HEK293T (cell line): ENCODE measurements at regions not wholly inside any gene's neighbourhood (a gene's known extent, or its start where the extent isn't known, plus 50 kb on each side); places are given as distances from the start of the nearest gene placed in this dataset.

Experiments used
- CTCF ChIA-PET: fragments of 350-600 bp; formaldehyde crosslinking; extraction: SDS; loops from one replicate; lab custom pipeline; 2021; ENCODE audit warnings: antibody characterized with exemption, inconsistent platforms; lab: Yijun Ruan, JAX
- POLR2A ChIA-PET: fragments of 350-600 bp; formaldehyde crosslinking; extraction: SDS; loops from one replicate; lab custom pipeline; 2020; ENCODE audit warnings: antibody characterized with exemption, inconsistent platforms; lab: Yijun Ruan, JAX
- DNase-seq: peaks from one replicate; pipeline ENCODE4 v3.0.0; 2012; ENCODE audit warnings: mixed read lengths; ENCODE audit errors: extremely low spot score
- ARNT ChIP-seq: fragments of 450-650 bp; IDR thresholded peaks from 2 replicates; pipeline ENCODE4 v1.6.1; 2017; ENCODE audit warnings: mild to moderate bottlenecking
- BHLHE40 ChIP-seq: fragments of 450-650 bp; IDR thresholded peaks from 2 replicates; pipeline ENCODE4 v1.6.1; 2016; ENCODE audit warnings: mild to moderate bottlenecking, moderate library complexity, borderline replicate concordance
- CTBP1 ChIP-seq: fragments of 450-650 bp; IDR thresholded peaks from 2 replicates; pipeline ENCODE4 v1.6.1; 2016; ENCODE audit warnings: borderline replicate concordance
- ELF4 ChIP-seq: fragments of 450-650 bp; IDR thresholded peaks from 2 replicates; pipeline ENCODE4 v1.6.1; 2017; ENCODE audit warnings: antibody characterized with exemption
- FOXA1 ChIP-seq: fragments of 450-650 bp; IDR thresholded peaks from 2 replicates; pipeline ENCODE4 v1.6.1; 2016; ENCODE audit warnings: mild to moderate bottlenecking
- FOXK2 ChIP-seq: fragments of 450-650 bp; IDR thresholded peaks from 2 replicates; pipeline ENCODE4 v1.6.1; 2016; ENCODE audit warnings: mild to moderate bottlenecking
- FOXM1 ChIP-seq: fragments of 450-650 bp; IDR thresholded peaks from 2 replicates; pipeline ENCODE4 v1.6.1; 2017; ENCODE audit warnings: mild to moderate bottlenecking, borderline replicate concordance
- HDGF ChIP-seq: fragments of 450-650 bp; IDR thresholded peaks from 2 replicates; pipeline ENCODE4 v1.6.1; 2017; ENCODE audit warnings: antibody characterized with exemption, borderline replicate concordance
- L3MBTL2 ChIP-seq: fragments of 450-650 bp; conservative IDR thresholded peaks from 2 replicates; pipeline ENCODE4 v1.6.1; 2016; ENCODE audit warnings: mild to moderate bottlenecking
- LEF1 ChIP-seq: fragments of 450-650 bp; IDR thresholded peaks from 2 replicates; pipeline ENCODE4 v1.6.1; 2017; ENCODE audit warnings: mild to moderate bottlenecking, borderline replicate concordance
- NFRKB ChIP-seq: fragments of 450-650 bp; IDR thresholded peaks from 2 replicates; pipeline ENCODE4 v1.6.1; 2016; ENCODE audit warnings: mild to moderate bottlenecking, moderate library complexity
- PKNOX1 ChIP-seq: fragments of 450-650 bp; IDR thresholded peaks from 2 replicates; pipeline ENCODE4 v1.6.1; 2016
- SP1 ChIP-seq: fragments of 450-650 bp; IDR thresholded peaks from 2 replicates; pipeline ENCODE4 v1.6.1; 2017
- SUZ12 ChIP-seq: fragments of 450-650 bp; IDR thresholded peaks from 2 replicates; pipeline ENCODE4 v1.6.1; 2016; ENCODE audit warnings: mild to moderate bottlenecking
- TARDBP ChIP-seq: fragments of 450-650 bp; IDR thresholded peaks from 2 replicates; pipeline ENCODE4 v1.6.1; 2016
- ZNF384 ChIP-seq: fragments of 450-650 bp; IDR thresholded peaks from 2 replicates; pipeline ENCODE4 v1.6.1; 2016

- TF ChIP-seq FOXA1, result no peak
- no peak for TF ChIP-seq FOXM1
- no peak for TF ChIP-seq ZNF384
- no peak for TF ChIP-seq L3MBTL2
- no peak for TF ChIP-seq LEF1
- no peak for TF ChIP-seq FOXK2
- TF ChIP-seq SP1, result no peak
- no peak for TF ChIP-seq ARNT
- TF ChIP-seq TARDBP, result no peak
- no peak for TF ChIP-seq ELF4
- TF ChIP-seq PKNOX1, result no peak
- TF ChIP-seq HDGF, result no peak
- no peak for TF ChIP-seq CTBP1
- TF ChIP-seq BHLHE40, result no peak
- ChIA-PET POLR2A (no interaction called here), CTCF (no interaction called here)
- no peak for DNase-seq
Observed at GRCh38 chr13:103525530-103525929, 459.3 kb upstream of the SLC10A2 start.

- TF ChIP-seq SUZ12, result no peak
- TF ChIP-seq BHLHE40, result no peak
- no peak for TF ChIP-seq TARDBP
- TF ChIP-seq L3MBTL2, result no peak
- TF ChIP-seq ARNT, result no peak
- no peak for TF ChIP-seq HDGF
- no peak for DNase-seq
- ChIA-PET POLR2A (no interaction called here), CTCF (no interaction called here)
Observed at GRCh38 chr13:103523858-103524257, 457.6 kb upstream of the SLC10A2 start.

GRCh38 chr13:103521532-103521931, 455.3 kb upstream of the SLC10A2 start:
- no peak for TF ChIP-seq TARDBP
- no peak for TF ChIP-seq ARNT
- no peak for TF ChIP-seq NFRKB
- TF ChIP-seq FOXA1, result no peak
- no peak for TF ChIP-seq FOXM1
- no peak for TF ChIP-seq ELF4
- no peak for TF ChIP-seq ZNF384
- no peak for TF ChIP-seq BHLHE40
- TF ChIP-seq LEF1, result no peak
- TF ChIP-seq HDGF, result no peak
- no peak for TF ChIP-seq CTBP1
- TF ChIP-seq SUZ12, result no peak
- DNase-seq, result no peak
- CTCF ChIA-PET, result no interaction called here
- POLR2A ChIA-PET, result no interaction called here

- CTCF ChIA-PET, result no interaction called here
- POLR2A ChIA-PET, result no interaction called here
Observed at GRCh38 chr13:103517768-103518102, 451.5 kb upstream of the SLC10A2 start.

GRCh38 chr13:103517066-103517767, 451.0 kb upstream of the SLC10A2 start:
- ChIA-PET POLR2A (no interaction called here), CTCF (no interaction called here)
- no peak for TF ChIP-seq PKNOX1
- no peak for TF ChIP-seq FOXM1
- DNase-seq, result no peak

More at GRCh38 chr13:103517768-103518102, 451.5 kb upstream of the SLC10A2 start:
- TF ChIP-seq ELF4, result no peak
- no peak for TF ChIP-seq TARDBP
- DNase-seq, result no peak

- ChIA-PET POLR2A (no interaction called here), CTCF (no interaction called here)
- no peak for DNase-seq
- TF ChIP-seq ELF4, result no peak
- TF ChIP-seq PKNOX1, result no peak
- no peak for TF ChIP-seq ZNF384
- TF ChIP-seq HDGF, result no peak
Observed at GRCh38 chr13:103516015-103516795, 450.0 kb upstream of the SLC10A2 start.

GRCh38 chr13:103515410-103515809, 449.2 kb upstream of the SLC10A2 start:
- TF ChIP-seq ZNF384 (no peak), NFRKB (no peak), PKNOX1 (no peak), SP1 (no peak), FOXM1 (no peak), SUZ12 (no peak), L3MBTL2 (no peak), LEF1 (no peak), ARNT (no peak), HDGF (no peak)
- ChIA-PET CTCF (no interaction called here), POLR2A (no interaction called here)
- DNase-seq, result no peak
